GM03348 (cell line): ENCODE measurements at regions not wholly inside any gene's neighbourhood (a gene's known extent, or its start where the extent isn't known, plus 50 kb on each side); places are given as distances from the start of the nearest gene placed in this dataset.
"Not testable (repeated sequence)": the region's sequence is repeated elsewhere in the genome, so short reads cannot be mapped to it uniquely, and the experiment has no call there.

Experiments
- DNase-seq: peaks from one replicate; pipeline ENCODE4 v3.0.0; 2012; ENCODE audit warnings: low spot score

GRCh38 chr4:9702696-9703095 is 78.7 kb upstream of the DRD5 start:
- DNase-seq: not testable (repeated sequence)

GRCh38 chr4:9703391-9703790 is 78.0 kb upstream of the DRD5 start:
- DNase-seq: peak; percentile 31

DNA sequence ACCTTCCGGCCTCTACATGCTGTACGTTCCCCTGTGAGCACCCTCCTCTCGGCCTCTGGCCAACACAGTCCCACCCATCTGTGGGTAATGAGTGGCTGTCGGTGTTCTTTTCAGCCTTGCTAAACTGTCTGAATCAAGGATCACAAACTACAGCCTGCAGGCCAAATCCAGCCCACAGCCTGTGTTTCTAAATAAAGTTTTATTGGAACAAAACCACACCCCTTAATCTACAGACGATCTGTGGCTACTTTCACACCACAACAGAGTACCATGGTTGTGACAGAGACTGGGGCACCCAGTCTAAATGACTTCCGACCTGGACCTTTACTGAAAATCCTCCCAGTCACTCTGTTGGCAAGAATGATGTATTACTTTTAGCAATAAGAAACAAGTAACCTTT is 77.3 kb upstream of the DRD5 start:
- DNase-seq: not testable (repeated sequence)

- no peak for DNase-seq
These were observed 76.7 kb upstream of the DRD5 start for GRCh38 chr4:9704551-9705332.

GRCh38 chr4:9707281-9707680 is 74.2 kb upstream of the DRD5 start:
- DNase-seq: not testable (repeated sequence)

- not testable (repeated sequence) for DNase-seq
These were observed 73.5 kb upstream of the DRD5 start for GRCh38 chr4:9707936-9708335.

DNA sequence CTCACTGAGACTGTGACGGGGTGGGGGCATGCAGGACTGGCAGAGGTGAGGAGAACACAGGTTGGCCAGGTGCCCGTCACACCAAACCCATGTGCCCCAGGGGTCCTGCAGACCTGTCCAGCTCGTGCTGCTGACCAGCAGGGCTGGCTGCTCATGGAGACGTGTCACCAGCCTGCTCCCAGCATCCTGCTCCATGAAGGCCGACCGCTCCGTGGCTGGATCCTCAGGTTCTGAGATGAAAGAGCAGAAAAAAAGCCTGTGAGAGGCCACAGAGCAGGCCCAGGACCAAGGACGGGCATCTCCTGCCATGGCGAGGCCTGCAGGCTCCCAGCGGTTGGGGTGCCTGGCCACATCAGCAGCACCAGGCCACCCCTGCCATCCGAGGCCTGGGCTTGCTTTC is 71.7 kb upstream of the DRD5 start:
- no peak for DNase-seq

GRCh38 chr4:9715271-9715670 is 66.2 kb upstream of the DRD5 start:
- not testable (repeated sequence) for DNase-seq

- no peak for DNase-seq
These were observed 65.3 kb upstream of the DRD5 start for GRCh38 chr4:9716093-9716492.

DNA sequence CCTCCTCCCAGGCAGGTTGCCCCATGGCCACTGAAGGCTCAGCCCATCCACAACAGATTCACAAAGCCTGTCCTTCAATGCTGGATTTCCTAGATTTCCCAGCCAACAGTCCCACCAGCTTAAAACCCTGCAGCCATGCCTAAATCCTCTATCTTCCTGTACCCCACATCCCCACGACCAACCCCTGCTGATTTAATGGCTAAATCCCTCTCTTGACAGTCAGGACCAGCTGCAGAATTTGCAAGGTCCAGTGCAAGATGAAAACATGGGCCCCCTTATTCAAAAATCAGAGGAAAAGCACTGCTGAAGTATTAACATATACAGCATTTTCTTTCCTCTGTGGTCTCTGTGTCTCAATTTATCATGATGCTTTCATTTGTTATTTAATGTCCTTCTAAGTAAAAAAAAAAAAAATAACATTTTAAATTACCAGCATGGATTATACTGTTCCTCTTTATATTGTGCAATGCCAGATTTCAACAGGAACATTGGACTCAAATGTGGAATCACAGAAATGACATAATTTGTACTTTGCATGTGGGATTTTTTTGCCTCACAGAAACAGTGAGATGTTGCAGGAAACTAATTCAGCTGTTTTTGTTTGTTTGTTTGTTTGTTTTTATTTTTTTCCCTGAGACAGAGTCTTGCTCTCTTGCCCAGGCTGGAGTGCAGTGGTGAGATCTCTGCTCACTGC is 63.0 kb upstream of the DRD5 start:
- DNase-seq: not testable (repeated sequence)

GRCh38 chr4:9722131-9722530 is 59.3 kb upstream of the DRD5 start:
- not testable (repeated sequence) for DNase-seq
